GM21786 (cell line): ENCODE measurements at regions not wholly inside any gene's neighbourhood (a gene's known extent, or its start where the extent isn't known, plus 50 kb on each side); places are given as distances from the start of the nearest gene placed in this dataset.
"Not testable (repeated sequence)": the region's sequence is repeated elsewhere in the genome, so short reads cannot be mapped to it uniquely, and the experiment has no call there.

Source experiments
- ATAC-seq: cut with Tn5 transposase; IDR thresholded peaks from one replicate; pipeline ENCODE4 v1.9.1; 2021; ENCODE audit not compliant: unreplicated experiment

DNA sequence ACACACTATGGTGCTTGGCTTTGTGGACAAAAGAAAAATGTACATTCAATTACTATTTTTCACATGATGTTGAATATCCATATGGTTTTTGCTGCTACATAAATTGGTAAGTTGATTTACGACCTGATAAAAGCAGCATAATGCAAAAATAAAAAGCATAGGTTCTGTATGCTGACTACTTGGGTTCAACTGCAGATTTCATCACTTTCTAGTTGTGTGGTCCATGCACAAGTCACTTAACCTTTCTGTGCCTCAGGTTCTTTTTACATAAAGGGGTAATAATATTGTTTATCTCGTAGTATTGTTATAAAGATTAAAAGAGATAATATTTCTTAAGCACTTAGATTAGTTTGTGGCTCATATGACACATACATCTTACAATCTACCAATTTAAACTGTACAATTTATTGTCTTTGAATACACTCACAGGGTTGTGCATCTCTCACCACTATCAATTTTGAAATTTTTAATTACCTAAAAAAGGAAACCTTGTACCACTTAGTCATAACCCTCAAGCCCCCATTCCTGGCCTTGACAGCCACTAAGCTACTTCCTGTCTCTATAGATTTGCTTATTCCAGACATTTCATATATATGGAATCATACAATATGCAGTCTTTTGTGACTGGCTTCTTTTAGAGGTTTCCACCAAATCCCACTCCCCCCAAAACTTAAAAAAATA, 1443.9 kb downstream of the SUCLG1 start:
- no peak for ATAC-seq

DNA sequence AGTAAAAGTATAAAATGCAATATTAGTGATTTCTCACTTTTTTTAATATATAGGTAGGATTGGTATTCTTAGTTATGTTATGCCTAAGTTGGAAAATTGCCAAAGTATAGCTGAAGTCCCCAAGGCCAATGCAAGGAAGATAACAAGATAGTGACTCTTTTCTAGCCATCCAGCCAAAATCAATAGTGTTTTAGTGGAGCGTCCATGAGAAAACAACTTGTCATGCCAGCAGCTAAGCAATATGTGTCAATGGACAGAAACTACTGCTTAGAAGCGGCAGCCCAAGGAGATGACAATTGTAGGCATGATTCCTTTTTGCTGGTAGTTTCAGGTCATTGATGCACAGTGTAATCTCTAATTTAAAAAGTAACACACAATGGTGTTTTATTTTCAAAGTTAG, 1444.6 kb downstream of the SUCLG1 start:
- ATAC-seq, result no peak

DNA sequence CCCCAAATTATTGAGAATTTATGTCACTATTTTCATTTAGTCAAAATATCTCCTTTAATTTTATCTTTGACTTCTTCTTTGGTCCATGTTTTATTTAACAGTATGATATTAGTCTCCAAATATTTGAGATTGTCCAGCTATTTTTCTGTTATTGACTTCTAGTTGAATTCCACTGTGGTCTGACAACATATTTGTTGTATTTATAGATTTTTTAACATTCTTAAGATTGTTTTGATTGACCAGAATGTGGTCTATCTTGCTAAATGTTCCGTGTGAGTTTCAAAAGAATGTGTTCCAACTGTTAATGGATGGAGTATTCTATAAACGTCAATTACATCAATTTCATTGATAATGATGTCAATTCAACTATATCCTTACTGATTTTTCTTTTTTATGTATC, 1452.1 kb downstream of the SUCLG1 start:
- no peak for ATAC-seq

DNA sequence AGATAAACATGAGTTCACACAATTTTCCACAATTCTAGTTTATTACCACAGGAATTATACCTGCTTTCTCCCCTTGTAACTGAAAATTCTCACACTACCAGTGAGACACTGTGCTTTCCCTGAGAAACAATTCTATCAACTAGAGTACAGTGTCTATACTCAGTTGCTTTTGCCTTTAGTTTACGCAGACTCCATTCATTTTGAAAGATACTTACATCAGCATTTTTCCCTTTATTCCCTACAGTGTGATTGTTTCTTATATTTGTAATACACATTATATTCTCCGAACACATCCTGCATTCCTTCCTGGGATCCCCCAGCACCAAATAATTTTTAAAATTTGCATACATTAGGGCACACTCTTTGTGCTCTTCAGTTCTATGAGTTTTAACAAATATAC, 1455.5 kb downstream of the SUCLG1 start:
- ATAC-seq, result no peak

DNA sequence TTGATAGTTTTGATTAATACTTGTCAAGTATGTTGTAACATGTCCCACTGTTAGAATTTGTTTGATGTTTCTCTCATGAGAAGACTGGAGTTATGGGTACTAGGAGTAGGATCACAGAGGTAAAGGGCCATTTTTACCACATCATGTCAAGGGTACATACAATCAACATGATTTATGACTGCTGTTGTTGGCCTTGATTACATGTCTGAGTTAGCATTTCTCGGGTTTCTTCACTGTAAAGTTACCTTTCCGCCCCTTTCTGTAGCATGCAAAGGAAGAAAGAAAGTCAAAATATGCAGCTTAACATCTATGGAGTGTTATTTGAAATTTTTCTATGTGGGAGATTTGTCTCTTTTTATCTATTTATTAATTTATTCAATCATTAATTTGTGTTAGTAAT, 1456.4 kb downstream of the SUCLG1 start:
- no peak for ATAC-seq

DNA sequence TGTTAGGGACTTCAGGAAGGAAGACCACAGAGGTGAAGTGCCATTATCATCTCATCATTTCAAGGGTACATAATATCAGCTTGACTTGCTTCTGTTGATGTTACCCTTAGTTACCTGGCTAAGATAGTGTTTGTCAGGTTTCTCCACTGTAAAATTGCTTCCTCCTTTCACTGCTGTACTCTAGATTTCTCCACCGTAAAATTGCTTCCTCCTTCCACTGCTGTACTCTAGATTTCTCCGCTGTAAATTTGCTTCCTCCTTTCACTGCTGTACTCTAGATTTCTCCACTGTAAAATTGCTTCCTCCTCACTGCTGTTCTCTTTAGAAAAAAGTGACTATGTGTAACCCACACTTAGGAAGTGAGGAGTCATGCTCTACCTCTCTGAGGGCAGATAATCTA, 1460.3 kb downstream of the SUCLG1 start:
- no peak for ATAC-seq

DNA sequence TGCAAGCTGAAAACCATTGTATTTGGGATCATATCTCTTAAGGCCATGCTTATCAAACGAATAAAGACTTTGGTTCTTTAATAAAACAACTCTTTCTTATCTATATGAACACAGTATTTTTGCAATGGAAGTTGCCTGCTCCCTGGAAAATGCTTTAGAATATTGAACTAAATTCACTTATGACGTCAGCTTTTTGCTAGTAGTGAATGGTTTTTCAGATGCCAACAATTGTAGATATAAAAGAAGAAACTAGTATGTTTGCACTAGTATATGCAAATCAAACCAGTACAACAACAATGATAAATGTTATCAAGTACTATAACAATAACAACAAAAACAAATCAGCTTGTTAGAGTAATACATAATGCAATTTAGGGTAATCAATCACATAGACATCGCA, 1462.9 kb downstream of the SUCLG1 start:
- no peak for ATAC-seq

DNA sequence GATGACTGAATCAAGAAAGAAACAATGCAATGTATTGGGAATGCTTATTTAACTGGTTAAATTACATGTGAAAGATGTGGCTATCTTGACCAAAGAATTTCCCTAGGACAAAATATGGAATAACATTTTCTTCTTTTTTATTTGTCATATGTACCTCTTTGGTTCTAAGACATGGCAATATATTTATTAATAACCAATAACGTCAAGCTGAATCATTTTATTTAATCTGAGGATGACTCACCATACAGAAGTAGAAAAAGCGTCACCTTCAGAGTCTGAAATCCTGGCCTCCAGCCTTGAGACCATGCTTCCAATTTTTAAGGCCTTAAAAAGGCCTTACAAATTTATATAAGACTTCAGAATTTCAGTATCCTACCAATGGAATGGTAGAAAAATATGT, 1464.9 kb downstream of the SUCLG1 start:
- ATAC-seq, result no peak

DNA sequence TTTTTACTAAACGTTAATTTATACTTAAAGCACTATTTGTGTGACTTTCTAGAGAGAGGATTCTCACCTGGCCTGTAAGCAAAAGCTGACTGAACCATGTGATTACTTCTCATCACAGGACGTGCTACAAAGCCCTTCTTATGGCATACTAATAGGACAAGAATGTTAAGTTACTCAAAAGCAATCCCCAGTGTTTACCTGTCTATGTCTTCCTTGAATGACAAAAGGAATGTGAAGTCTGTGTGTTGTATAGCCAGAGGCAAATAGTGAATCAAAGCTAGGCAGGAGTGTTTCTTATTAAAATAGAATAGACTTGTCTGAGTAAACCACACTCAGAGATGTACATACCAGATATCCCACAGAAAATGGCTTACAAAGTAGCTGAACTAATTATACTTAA, 1465.5 kb downstream of the SUCLG1 start:
- no peak for ATAC-seq

DNA sequence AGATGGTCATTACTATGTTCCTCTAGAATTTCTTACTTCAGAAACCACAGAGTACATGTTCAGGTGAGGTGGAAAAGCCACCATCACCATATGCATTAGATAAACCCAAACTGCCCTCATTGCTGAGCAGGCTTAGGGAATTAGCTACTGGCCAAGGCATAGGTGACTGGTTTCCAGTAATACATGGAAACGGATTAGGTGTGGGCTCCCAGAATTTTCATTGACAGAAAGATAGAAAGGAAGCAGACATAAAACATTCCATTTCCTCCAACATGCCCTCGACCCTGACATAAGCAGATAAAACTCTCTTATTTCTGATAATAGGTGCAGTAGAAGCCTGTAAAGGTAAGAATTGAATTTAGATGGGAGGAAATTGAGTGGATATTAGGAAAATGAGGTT, 1466.1 kb downstream of the SUCLG1 start:
- ATAC-seq, result no peak

DNA sequence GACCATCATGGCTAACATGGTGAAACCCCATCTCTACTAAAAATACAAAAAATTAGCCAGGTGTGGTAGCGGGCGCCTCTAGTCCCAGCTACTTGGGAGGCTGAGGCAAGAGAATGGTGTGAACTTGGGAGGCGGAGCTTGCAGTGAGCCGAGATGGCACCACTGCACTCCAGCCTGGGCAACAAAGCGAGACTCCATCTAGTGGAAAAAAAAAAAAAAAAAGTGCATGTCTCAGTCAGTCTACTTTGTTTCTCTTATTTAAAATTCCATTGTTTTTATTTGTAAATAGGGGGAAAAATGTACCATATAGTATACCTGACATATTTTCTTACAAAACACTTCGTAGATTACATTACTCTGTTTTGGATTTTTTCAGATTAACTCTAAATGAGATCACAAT, 1471.4 kb downstream of the SUCLG1 start:
- not testable (repeated sequence) for ATAC-seq

DNA sequence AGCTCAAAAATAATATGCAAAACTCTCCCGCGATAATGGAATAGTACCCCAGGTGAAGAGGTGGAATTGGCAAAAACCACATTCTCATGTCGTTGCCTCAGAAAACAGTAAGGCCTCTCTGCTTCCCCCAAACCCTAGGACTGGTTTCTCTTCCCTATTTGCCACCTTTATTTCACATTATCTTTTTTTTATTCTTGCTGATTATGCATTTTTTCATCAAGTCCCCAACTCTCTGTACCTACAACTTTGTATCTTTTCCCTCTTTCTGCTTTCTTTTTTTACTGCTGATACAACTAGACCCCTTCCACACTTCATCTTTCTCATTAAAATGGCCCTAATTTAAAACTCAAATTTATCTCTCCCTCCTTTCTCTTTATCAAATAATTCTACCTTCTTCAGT, 1472.2 kb downstream of the SUCLG1 start:
- no peak for ATAC-seq

DNA sequence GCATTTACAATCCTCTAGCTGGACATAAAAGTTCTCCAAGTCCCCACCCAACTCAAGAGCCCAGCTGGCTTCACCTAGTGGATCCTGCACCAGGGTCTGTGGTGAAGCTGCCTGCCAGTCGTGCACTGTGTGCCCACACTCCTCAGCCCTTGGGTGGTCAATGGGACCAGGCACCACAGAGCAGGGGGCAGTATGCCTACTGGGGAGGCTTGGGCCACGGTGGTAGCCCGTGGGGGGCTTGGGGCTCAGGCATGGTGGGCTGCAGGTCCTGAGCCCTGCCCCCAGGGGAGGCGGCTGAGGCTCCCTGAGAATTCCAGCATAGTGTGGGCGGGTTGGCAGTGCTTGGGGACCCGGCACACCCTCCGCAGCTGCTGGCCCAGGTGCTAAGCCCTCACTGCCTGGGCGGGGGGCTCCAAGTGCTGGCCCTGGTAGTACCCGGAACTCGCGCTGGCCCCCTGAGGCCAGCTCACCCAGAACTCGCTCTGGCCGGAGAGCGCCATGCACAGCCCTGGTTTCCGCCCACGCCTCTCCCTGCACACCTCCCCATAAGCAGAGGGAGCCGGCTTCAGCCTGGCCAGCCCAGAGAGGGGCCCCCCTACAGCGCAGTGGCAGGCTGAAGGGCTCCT, 1473.4 kb downstream of the SUCLG1 start:
- ATAC-seq, result no peak

DNA sequence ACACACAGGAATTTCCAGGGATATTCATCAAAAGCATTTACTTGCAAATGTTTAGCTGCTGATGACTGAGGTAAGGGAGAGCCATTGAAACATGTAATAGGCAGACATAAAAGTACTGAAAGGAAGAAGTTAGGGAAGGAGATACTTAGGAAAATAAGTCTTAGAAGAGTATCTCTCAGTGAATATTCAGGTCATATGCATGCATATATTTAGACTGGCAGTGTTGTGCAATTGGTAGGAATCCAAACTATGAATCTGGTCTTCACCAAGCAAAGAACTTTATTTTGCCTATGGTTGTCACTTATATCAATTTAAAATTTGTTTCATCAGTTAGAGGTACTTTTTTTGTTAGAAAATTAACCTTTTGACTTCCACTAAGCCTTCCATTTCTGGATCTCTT, 1490.7 kb downstream of the SUCLG1 start:
- no peak for ATAC-seq

DNA sequence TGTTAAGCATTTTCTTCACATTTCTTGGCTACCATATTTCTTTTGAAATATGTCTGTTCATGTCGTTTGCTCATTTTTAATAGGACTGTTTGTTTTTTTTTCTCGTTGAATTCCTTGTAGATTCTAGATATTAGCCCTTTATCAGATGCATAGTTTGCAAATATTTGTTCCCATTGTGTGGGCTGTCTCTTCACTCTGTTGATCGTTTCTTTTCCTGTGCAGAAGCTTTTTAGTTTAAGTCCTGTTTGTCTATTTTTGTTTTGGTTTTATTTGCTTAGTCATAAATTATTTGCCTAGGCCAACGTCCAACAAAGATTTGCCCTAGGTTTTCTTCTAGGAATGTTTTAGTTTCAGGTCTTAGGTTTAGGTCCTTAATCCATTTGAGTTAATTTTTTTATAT, 1494.7 kb downstream of the SUCLG1 start:
- no peak for ATAC-seq

DNA sequence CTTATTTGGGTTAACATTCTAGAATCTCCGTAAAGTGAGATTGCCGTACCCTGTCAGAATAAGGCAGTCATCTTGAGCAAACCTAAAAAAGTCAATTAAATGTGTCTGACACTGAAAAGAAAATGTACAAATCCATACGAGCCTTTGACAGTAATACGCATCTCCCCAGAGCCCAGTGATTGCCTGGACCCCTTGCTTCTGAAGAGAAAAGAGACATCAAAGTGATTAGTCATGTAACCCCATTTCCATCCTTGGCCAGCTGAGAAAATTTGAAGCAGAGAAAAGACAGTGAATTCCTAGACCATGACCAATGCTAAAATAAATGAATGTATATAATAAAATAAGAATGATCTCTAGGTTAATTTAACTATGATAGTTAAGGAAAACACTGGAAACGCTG, 1499.4 kb downstream of the SUCLG1 start:
- no peak for ATAC-seq

DNA sequence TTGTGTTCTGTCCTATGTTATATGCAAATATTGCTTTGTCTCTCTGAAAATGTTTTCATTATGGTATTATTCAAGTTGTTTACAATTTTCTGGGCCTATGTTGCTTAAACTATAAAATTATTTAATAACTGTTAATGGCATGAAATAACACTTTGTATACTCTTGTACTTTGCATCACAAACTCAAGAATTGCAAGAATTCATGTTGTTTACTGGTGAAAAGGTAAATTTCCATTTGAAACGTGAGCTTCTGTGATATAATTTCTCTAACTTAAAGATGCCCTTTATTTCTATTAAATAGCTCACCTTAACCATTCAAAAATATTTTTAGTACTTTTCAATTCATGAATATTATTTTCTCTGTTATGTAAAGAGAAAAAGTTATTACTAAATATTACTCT, 1504.2 kb downstream of the SUCLG1 start:
- no peak for ATAC-seq

DNA sequence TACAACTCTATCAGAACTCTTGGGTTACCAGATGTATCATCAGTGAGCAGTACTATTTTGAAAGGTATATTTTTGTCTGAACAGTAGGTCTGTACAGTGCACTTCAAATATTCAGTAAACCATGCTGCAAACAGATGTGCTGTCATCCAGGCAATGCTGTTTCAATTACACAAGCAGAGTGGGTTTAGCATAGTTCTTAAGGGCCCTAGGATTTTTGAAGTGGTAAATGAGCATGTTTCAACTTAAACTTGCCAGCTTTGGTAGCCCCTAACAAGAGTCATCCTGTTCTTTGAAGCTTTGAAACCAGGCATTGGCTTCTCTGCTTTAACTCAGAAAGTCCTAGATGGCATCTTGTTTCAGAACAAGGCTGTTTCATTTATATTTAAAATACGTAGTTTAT, 1519.9 kb downstream of the SUCLG1 start:
- no peak for ATAC-seq

DNA sequence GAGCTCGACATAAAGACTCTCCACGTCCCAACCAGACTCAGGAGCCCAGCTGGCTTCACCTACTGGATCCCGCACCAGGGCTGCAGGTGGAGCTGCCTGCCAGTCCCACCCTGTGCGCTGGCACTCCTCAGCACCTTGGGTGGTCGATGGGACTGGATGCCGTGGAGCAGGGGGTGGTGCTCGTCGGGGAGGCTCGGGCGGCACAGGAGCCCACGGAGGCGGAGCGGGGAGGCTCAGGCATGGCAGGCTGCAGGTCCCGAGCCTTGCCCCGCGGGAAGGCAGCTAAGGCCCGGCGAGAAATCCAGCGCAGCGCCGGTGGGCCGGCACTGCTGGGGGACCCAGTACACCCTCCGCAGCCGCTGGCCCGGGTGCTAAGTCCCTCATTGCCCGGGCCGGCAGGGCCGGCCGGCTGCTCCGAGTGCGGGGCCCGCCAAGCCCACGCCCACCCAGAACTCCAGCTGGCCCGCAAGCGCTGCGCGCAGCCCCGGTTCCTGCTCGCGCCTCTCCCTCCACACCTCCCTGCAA, 1520.7 kb downstream of the SUCLG1 start:
- ATAC-seq, result not testable (repeated sequence)

DNA sequence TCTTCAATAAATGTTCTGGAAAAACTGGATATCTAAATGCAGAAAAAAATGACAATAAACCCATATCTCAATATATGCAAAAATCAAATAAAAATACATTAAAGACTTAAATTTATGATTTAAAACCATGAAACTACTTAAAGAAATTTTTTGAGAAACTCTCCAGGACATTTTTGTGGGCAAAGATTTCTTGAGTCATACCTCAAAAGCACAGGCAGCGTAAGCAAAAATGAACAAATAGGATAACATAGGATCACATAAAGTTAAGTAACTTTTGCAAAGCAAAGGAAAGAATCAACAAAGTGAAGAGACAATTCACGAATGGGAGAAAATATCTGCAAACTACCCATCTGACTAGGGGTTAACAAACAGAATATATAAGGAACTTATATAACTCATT, 1545.5 kb downstream of the SUCLG1 start:
- no peak for ATAC-seq

DNA sequence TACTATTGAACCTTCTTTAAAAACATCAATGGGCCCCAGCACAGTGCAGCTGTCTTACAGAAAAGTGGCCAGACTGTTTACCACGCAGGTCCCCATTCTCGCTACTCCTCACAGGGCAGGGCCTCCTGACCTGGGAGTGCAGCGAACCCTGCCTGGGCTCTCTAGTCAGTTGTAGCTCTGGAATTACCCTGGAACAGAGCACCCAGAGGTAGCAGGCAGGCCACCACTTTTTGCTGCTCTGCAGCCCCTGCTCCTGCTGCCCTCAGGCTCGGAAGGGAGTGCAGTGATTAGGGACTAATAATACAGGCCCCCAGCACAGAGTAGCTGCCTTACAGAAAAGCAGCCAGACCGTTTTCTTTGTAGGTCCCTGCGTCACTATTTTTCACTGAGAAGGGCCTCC, 1563.0 kb downstream of the SUCLG1 start:
- ATAC-seq, result no peak

DNA sequence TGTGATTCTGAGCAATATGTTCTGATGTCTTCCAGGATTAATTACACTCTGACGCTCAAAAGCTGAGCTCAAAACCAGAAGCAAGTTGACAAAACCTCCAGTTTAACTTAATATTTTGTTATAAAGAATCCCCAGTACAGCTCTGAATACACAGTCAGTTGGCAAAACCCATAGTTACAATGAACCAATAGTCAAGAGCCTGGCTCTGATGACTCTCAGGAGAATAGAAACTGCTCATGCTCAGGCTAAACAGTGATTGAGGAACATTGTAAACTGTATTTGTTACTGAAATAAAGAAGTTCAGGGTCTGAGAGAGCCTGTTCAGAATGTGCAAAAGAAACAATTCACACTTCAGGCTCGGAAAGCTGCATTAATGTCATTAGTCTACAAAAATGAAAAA, 1565.9 kb downstream of the SUCLG1 start:
- no peak for ATAC-seq

DNA sequence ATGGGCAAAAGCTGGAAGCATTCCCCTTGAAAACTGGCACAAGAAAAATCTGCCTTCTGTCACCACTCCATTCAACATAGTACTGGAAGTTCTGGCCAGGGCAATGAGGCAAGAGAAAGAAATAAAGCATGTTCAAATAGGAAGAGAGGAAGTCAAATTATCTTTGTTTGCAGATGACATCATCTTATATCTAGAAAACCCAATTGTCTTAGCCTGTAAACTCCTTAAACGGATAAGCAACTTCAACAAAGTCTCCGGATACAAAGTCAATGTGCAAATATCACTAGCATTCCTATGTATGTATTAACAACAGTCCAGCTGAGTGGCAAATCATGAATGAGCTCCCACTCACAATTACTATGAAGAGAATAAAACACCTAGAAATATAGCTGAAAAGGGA, 1579.3 kb downstream of the SUCLG1 start:
- ATAC-seq, result no peak
